ENCODE measurements at regions not wholly inside any gene's neighbourhood (a gene's known extent, or its start where the extent isn't known, plus 50 kb on each side); places are given as distances from the start of the nearest gene placed in this dataset.

- no peaks in the 10 kb centered on the region for H3K4me1 ChIP-seq
- no peak overlapping the region for H3K27ac ChIP-seq
- no peaks in the 10 kb centered on the region for H3K27me3 ChIP-seq
- H3K4me3 ChIP-seq, result no peak overlapping the region
- intact Hi-C loops (cut with DNase I; ENCODE audit: low total_unique reads), result no loop called here
- no peak for TF ChIP-seq CTCF (IDR thresholded peaks at IDR 0.05)
- no peak for TF ChIP-seq POLR2A (IDR thresholded peaks at IDR 0.05)
- TF ChIP-seq POLR2AphosphoS5 (IDR thresholded peaks at IDR 0.05), result no peak
- no peak for DNase-seq (ENCODE audit: low spot score in 2 of 2)
- H3K36me3 ChIP-seq, result no peaks in the 10 kb centered on the region
- H3K9me3 ChIP-seq, result no peaks in the 10 kb centered on the region
Observed at GRCh38 chr14:97832776-97833175, 1035.6 kb downstream of the VRK1 start.

GRCh38 chr14:97838986-97839385, 1041.8 kb downstream of the VRK1 start:
- H3K4me1 ChIP-seq, result no peaks in the 10 kb centered on the region
- H3K27me3 ChIP-seq, result no peaks in the 10 kb centered on the region
- intact Hi-C loops (cut with DNase I; ENCODE audit: low total_unique reads), result no loop called here
- no peak overlapping the region for H3K27ac ChIP-seq
- no peaks in the 10 kb centered on the region for H3K9me3 ChIP-seq
- H3K36me3 ChIP-seq, result no peaks in the 10 kb centered on the region
- DNase-seq (ENCODE audit: low spot score in 2 of 2), result no peak
- H3K4me3 ChIP-seq, result no peak overlapping the region
- TF ChIP-seq POLR2A (IDR thresholded peaks at IDR 0.05) (no peak), POLR2AphosphoS5 (IDR thresholded peaks at IDR 0.05) (no peak), CTCF (IDR thresholded peaks at IDR 0.05) (no peak)

GRCh38 chr14:97840159-97840558, 1043.0 kb downstream of the VRK1 start:
- intact Hi-C loops (cut with DNase I; ENCODE audit: low total_unique reads), result no loop called here

GRCh38 chr14:97841762-97842161, 1044.6 kb downstream of the VRK1 start:
- H3K4me1 ChIP-seq, result no peaks in the 10 kb centered on the region
- no peaks in the 10 kb centered on the region for H3K36me3 ChIP-seq
- intact Hi-C loops (cut with DNase I; ENCODE audit: low total_unique reads), result no loop called here
- no peak overlapping the region for H3K4me3 ChIP-seq
- peaks cover 0 to 5% of the 10 kb centered on the region in 2 donors for H3K27me3 ChIP-seq
- no peak overlapping the region for H3K27ac ChIP-seq
- no peak for TF ChIP-seq POLR2AphosphoS5 (IDR thresholded peaks at IDR 0.05)
- TF ChIP-seq CTCF (IDR thresholded peaks at IDR 0.05), result no peak
- TF ChIP-seq POLR2A (IDR thresholded peaks at IDR 0.05), result no peak
- H3K9me3 ChIP-seq, result no peaks in the 10 kb centered on the region
- DNase-seq (ENCODE audit: low spot score in 2 of 2), result no peak

More at GRCh38 chr14:97840159-97840558, 1043.0 kb downstream of the VRK1 start:
- no peak for DNase-seq (ENCODE audit: low spot score in 2 of 2)
- no peak overlapping the region for H3K27ac ChIP-seq
- H3K27me3 ChIP-seq, result peaks cover 0 to 5% of the 10 kb centered on the region in 2 donors
- H3K4me1 ChIP-seq, result no peaks in the 10 kb centered on the region
- H3K4me3 ChIP-seq, result no peak overlapping the region
- TF ChIP-seq POLR2AphosphoS5 (IDR thresholded peaks at IDR 0.05), result no peak
- no peak for TF ChIP-seq CTCF (IDR thresholded peaks at IDR 0.05)
- no peak for TF ChIP-seq POLR2A (IDR thresholded peaks at IDR 0.05)
- H3K36me3 ChIP-seq, result no peaks in the 10 kb centered on the region
- no peaks in the 10 kb centered on the region for H3K9me3 ChIP-seq

- Histone ChIP-seq H3K36me3 (no peaks in the 10 kb centered on the region), H3K4me1 (no peaks in the 10 kb centered on the region), H3K27me3 (peaks cover 0 to 5% of the 10 kb centered on the region in 2 donors), H3K9me3 (no peaks in the 10 kb centered on the region), H3K4me3 (no peak overlapping the region), H3K27ac (no peak overlapping the region)
- intact Hi-C loops (cut with DNase I; ENCODE audit: low total_unique reads), result no loop called here
- no peak for TF ChIP-seq POLR2AphosphoS5 (IDR thresholded peaks at IDR 0.05)
- no peak for TF ChIP-seq POLR2A (IDR thresholded peaks at IDR 0.05)
- DNase-seq (ENCODE audit: low spot score in 2 of 2), result no peak
Observed at GRCh38 chr14:97843066-97843465, 1045.9 kb downstream of the VRK1 start.

GRCh38 chr14:97844042-97844441, 1046.9 kb downstream of the VRK1 start:
- no peak for TF ChIP-seq CTCF (IDR thresholded peaks at IDR 0.05)
- no peak for TF ChIP-seq POLR2A (IDR thresholded peaks at IDR 0.05)
- TF ChIP-seq POLR2AphosphoS5 (IDR thresholded peaks at IDR 0.05), result no peak
- no peak overlapping the region for H3K4me3 ChIP-seq
- H3K9me3 ChIP-seq, result no peaks in the 10 kb centered on the region
- H3K27ac ChIP-seq, result no peak overlapping the region
- H3K27me3 ChIP-seq, result peaks cover 0 to 5% of the 10 kb centered on the region in 2 donors
- intact Hi-C loops (cut with DNase I; ENCODE audit: low total_unique reads), result no loop called here
- H3K36me3 ChIP-seq, result no peaks in the 10 kb centered on the region
- DNase-seq (ENCODE audit: low spot score in 2 of 2), result no peak
- no peaks in the 10 kb centered on the region for H3K4me1 ChIP-seq

All from breast epithelium (tissue), 4 donors.